Rectal smooth muscle tissue (tissue), 1 donor: ENCODE measurements at regions not wholly inside any gene's neighbourhood (a gene's known extent, or its start where the extent isn't known, plus 50 kb on each side); places are given as distances from the start of the nearest gene placed in this dataset.

Experiments used
- H3K27ac ChIP-seq: one replicate; pipeline ENCODE4 v1.7.0; 2013; ENCODE audit warnings: low read depth, low read length, inconsistent platforms
- H3K27me3 ChIP-seq: one replicate; pipeline ENCODE4 v1.7.0; 2013; ENCODE audit warnings: low read length; ENCODE audit not compliant: control insufficient read depth, insufficient read depth
- H3K36me3 ChIP-seq: one replicate; pipeline ENCODE4 v1.7.0; 2013; ENCODE audit warnings: low read length; ENCODE audit not compliant: control insufficient read depth, insufficient read depth
- H3K4me1 ChIP-seq: one replicate; pipeline ENCODE4 v1.7.0; 2013; ENCODE audit warnings: low read length; ENCODE audit not compliant: control insufficient read depth, insufficient read depth
- H3K4me3 ChIP-seq: one replicate; pipeline ENCODE4 v1.7.0; 2013; ENCODE audit warnings: low read length
- H3K9ac ChIP-seq: one replicate; pipeline ENCODE4 v1.7.0; 2013; ENCODE audit warnings: low read length

DNA sequence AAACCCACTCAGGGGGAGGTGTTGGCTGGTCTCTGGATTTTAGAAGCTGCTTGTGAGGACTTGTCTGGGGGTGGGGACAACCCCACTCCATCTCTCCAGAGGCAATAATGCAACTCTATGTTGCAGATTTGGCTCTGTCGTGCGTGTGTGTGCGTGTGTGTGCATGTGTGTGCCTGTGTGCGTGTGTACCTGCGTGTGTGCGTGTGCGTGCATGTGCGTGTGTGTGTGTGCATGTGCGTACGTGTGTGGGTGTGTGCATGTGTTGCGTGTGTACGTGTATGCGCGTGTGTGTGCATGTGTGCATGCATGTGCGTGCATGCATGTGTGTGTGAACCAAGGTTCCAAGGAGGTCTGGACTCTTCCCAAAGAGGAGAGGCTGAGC lies 120.4 kb upstream of the LHX1 start:
- H3K27ac ChIP-seq, result no peak overlapping the region
- no peaks in the 10 kb centered on the region for H3K4me1 ChIP-seq
- no peaks in the 10 kb centered on the region for H3K36me3 ChIP-seq
- H3K27me3 ChIP-seq, result peaks cover 22% of the 10 kb centered on the region
- no peak overlapping the region for H3K9ac ChIP-seq
- no peak overlapping the region for H3K4me3 ChIP-seq

DNA sequence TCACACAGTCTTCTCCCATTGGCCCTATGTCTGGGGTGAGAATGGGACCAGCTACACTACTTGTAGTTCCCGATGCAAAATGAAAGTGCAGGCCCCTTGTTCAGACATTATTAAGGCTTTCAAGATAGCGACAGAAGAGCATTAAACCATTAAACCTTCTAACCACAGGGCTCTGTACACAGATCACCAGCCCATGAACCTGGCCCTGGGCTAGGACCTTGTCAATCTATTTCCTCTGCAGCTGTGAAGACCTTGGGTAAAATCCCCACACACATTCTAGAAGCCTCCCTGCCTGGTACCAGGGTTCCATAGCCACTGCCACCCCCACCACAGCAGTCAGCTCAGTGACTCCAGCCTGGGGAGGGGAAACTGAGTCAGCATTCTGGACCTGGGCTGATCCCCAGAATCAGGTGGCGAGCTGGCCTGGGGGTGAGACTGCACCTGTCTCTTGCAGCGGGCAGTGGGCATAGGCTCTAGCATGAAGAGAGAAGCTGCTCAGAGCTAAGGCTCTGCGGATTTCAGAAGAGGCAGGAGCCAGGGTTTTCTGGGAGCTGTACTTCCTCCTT lies 119.7 kb upstream of the LHX1 start:
- H3K9ac ChIP-seq, result no peak overlapping the region
- no peak overlapping the region for H3K27ac ChIP-seq
- no peak overlapping the region for H3K4me3 ChIP-seq
- no peaks in the 10 kb centered on the region for H3K4me1 ChIP-seq
- H3K27me3 ChIP-seq, result peaks cover 22% of the 10 kb centered on the region
- no peaks in the 10 kb centered on the region for H3K36me3 ChIP-seq

DNA sequence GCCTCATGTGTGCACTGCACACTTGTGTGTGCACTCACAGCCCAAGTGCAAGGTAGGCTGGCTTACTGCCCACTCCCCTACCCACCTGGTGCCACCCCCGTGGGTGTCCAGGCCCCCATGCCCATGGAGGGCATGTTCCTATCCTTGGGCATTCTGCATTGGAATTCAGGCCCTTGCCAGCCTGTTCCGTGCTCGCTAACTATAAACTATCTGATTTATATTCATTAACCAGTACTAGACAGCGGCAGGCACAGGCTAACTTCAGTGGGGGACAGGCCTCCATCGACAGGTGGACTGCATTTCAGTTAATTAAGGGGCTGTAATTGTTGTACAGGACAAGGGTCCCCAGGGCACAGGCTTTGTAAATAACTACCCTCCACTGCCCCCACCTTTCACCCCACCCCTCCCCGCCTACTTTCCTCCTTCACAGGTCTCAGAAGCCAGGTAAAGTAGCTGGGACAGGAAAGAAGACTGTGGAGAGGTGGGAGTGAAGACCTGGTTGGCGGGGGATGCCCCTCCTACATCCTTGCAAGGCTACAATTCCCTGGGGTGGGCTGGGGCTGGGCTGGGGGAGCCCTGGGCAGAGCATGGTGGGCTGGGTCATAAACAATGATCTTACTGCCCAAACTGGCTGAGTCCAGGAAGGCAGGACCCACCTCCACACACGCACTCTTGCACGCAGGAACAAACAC lies 119.0 kb upstream of the LHX1 start:
- no peak overlapping the region for H3K4me3 ChIP-seq
- H3K9ac ChIP-seq, result no peak overlapping the region
- no peaks in the 10 kb centered on the region for H3K36me3 ChIP-seq
- no peaks in the 10 kb centered on the region for H3K4me1 ChIP-seq
- no peak overlapping the region for H3K27ac ChIP-seq
- H3K27me3 ChIP-seq, result peaks cover 18% of the 10 kb centered on the region

DNA sequence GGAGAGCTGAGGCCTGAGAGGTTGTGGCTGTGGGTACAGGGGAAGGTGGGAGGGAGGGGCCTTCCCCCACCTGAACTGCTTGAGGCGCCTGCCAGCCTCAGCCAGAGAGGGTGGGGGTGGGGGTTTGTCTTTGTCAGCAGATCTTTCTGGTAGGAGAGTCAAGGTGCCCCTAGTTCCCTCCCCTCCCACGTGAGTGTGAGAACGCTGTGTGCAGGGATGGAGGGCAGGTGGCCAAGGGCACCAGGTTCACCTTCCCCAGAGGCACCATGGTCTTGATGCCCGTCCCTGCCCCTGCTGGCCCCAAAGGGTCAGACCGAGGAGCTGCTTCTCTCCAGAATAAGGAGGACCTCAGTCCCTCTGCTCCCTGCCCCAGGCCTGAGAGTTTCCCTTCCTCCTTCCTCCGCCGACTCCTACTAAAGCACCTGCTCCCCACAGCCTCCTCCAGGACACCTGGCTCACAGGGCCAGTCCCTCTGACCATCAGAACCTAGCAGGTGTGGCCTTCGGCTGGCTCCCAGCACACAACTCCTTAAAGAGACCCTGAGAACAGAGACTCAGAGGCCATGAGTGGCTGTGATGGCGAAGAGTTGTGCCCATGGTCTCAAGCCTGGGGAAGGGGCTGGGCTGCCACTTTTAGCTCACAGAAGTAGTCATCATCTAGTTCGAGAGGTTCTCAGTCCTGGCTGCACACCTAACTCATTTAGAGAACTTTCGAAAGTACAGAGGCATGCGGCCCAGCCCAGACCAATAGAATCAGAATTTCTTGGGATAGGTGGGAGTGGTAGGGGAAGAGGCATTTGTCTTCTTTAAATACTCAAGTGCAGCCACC lies 113.2 kb upstream of the LHX1 start:
- no peaks in the 10 kb centered on the region for H3K4me1 ChIP-seq
- H3K9ac ChIP-seq, result no peak overlapping the region
- no peak overlapping the region for H3K27ac ChIP-seq
- no peak overlapping the region for H3K4me3 ChIP-seq
- no peaks in the 10 kb centered on the region for H3K36me3 ChIP-seq
- peaks cover 15% of the 10 kb centered on the region for H3K27me3 ChIP-seq

DNA sequence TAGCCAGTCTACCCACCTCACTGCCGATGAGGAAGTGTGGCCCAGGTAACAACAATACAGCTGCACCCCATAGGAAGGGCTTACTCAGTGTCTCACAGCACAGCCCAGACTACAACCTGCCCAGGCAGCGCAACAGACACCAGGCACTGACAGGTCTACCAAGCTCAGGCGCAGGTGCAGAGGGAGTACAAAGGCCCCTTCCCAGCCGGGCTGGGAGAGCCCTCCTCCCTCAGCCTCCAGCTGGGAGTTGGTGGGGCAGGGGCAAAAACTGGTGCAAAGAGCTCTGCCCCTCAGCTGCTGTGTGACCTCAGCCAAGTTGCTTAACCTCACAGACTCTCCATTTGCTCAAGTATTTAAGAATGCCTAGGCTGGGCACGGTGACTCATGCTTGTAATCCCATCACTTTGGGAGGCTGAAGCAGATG lies 112.6 kb upstream of the LHX1 start:
- Histone ChIP-seq H3K27me3 (peaks cover 15% of the 10 kb centered on the region), H3K4me1 (no peaks in the 10 kb centered on the region), H3K4me3 (no peak overlapping the region), H3K36me3 (no peaks in the 10 kb centered on the region), H3K9ac (no peak overlapping the region), H3K27ac (no peak overlapping the region)

DNA sequence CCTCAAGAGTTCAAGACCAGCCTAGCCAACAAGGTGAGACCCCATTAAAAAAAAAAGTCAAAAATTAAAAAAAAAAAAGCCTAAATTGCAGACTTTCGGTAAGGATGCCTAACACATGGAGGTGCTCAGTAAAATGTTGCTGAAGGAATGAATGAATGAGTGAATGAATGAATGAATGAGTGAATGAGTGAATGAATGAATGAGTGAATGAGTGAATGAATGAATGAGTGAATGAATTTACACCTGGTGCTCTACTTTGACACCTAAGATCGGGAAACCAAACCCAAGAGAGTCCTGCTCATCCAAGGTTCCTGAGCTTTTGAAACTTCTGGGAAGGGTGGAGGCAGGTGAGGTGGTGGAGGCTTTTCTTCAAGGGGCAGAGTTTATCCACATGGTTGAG lies 112.2 kb upstream of the LHX1 start:
- Histone ChIP-seq H3K9ac (no peak overlapping the region), H3K4me1 (no peaks in the 10 kb centered on the region), H3K36me3 (no peaks in the 10 kb centered on the region), H3K27me3 (peaks cover 15% of the 10 kb centered on the region), H3K4me3 (no peak overlapping the region), H3K27ac (no peak overlapping the region)

DNA sequence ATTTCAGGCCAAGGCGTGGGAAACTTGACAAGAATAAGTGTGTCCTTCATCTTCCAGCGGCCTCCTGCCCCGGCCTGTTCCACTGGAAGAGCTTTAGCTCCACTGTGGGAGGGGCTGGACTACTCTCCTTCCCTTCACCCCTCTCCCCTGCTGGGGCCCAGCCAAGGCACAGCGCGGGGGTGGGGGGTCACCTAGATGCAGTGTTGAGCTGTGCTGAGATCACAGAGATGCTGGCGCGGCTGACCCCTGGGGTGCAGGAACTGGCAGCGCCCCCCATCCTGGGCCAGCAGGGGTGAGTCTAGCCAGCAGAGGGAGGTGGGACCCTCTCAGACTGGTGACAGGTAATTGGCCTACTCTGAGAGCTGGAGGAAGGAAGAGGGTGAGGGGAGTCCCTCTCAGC lies 111.8 kb upstream of the LHX1 start:
- Histone ChIP-seq H3K27me3 (peaks cover 15% of the 10 kb centered on the region), H3K9ac (no peak overlapping the region), H3K4me1 (no peaks in the 10 kb centered on the region), H3K27ac (no peak overlapping the region), H3K36me3 (no peaks in the 10 kb centered on the region), H3K4me3 (no peak overlapping the region)

DNA sequence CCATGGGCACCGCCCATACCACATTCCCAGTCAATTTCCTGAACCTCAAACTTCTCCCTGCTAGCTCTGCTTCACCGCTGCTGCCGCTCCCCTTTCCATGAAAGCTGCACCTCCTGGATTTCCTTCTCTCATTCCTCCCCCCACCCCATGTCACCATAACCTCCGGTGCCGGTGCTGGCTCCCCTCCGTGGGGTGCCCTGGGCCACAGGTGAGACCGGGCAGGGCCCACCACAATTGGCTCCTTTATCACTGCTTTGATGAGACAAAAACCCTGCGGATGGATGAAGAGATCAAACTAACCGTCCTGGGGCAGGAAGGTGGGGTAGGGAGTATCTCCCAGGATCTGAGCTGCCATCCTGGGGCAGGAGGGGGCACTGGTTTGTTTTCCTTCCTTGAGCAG lies 111.3 kb upstream of the LHX1 start:
- peaks cover 12% of the 10 kb centered on the region for H3K27me3 ChIP-seq
- no peaks in the 10 kb centered on the region for H3K36me3 ChIP-seq
- H3K4me1 ChIP-seq, result no peaks in the 10 kb centered on the region
- H3K4me3 ChIP-seq, result no peak overlapping the region
- H3K27ac ChIP-seq, result no peak overlapping the region
- H3K9ac ChIP-seq, result no peak overlapping the region

DNA sequence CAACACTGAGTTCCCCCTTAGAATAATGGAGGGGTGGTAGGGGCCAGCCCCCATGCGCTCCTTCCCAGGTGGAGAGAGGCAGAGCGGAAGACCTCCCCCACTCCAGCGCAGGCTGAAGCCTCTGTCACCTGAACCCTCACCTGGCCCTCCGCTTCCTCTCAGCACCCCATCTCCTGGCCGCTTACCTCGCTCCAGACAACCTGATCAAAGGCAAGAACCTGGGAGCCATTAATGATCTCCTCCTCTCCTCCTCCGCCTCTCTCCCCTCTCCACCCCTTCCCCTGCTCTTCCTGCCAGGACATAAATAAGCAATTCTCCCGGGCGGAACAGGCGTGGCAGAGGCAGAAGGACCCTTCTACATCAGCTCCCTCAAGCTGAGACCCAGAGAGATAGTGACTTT lies 110.2 kb upstream of the LHX1 start:
- no peak overlapping the region for H3K27ac ChIP-seq
- H3K27me3 ChIP-seq, result peaks cover 11% of the 10 kb centered on the region
- no peak overlapping the region for H3K4me3 ChIP-seq
- H3K36me3 ChIP-seq, result no peaks in the 10 kb centered on the region
- no peaks in the 10 kb centered on the region for H3K4me1 ChIP-seq
- no peak overlapping the region for H3K9ac ChIP-seq

DNA sequence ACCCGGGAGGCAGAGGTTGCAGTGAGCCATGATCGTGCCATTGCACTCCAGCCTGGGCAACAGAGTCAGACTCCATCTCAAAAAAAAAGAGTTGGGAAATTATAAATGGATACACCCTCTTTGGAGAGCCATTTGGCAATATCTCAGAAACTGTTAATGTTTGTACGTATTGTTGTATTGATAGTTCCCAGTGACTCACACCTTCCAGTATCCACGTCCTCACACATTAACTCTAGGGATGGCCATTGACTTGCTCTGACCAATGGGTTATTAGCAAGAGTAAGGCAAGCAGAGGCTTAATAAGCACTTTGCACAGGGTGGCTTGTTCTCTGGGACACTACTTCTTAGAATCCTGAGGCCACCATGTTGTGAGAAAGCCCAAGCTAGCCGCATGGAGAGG lies 107.6 kb upstream of the LHX1 start:
- H3K9ac ChIP-seq, result no peak overlapping the region
- no peaks in the 10 kb centered on the region for H3K36me3 ChIP-seq
- H3K27me3 ChIP-seq, result peaks cover 11% of the 10 kb centered on the region
- H3K4me3 ChIP-seq, result no peak overlapping the region
- no peaks in the 10 kb centered on the region for H3K4me1 ChIP-seq
- no peak overlapping the region for H3K27ac ChIP-seq

DNA sequence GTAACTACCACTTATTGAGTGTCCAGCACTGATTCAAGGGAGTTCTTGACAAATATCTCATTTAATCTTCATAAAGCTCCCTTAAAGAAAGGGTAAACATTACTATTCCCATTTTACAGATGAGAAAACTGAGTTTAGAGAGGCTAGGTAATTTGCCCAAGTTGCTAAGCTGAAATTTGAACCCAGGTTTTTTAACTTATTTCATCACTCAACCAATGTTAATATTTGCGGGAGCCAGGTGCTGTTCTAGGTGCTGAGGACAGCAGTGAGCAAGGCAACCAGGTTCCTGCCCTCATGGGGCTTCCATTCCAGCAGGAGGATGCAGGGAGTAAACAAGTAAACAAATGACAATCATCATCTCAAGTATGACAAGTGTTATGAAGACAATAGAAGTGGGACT lies 104.0 kb upstream of the LHX1 start:
- H3K4me1 ChIP-seq, result no peaks in the 10 kb centered on the region
- no peak overlapping the region for H3K9ac ChIP-seq
- no peaks in the 10 kb centered on the region for H3K36me3 ChIP-seq
- H3K27ac ChIP-seq, result no peak overlapping the region
- no peak overlapping the region for H3K4me3 ChIP-seq
- no peaks in the 10 kb centered on the region for H3K27me3 ChIP-seq

DNA sequence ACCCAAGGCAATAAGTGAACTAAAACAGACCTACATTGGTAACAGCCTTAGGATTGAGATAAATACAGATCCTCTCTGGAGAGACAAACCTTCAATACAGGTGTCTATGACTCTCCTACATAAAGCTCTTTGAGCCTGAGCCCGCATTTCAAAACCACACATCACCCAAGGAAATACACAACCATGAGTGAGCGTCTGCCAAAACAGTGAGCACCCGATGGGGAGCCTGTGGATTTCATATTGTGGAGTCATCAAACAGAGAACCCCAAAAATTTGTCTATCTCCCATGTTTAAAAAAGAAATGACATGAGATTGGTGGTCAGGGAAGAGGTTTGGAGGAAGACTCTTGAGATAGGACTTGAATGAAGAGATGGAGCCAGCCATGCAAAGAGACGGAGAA lies 102.2 kb upstream of the LHX1 start:
- Histone ChIP-seq H3K27me3 (no peaks in the 10 kb centered on the region), H3K9ac (no peak overlapping the region), H3K36me3 (no peaks in the 10 kb centered on the region), H3K4me1 (no peaks in the 10 kb centered on the region), H3K27ac (no peak overlapping the region), H3K4me3 (no peak overlapping the region)
